HG02938 (cell line): ENCODE measurements at regions not wholly inside any gene's neighbourhood (a gene's known extent, or its start where the extent isn't known, plus 50 kb on each side); places are given as distances from the start of the nearest gene placed in this dataset.

Source experiments
- ATAC-seq: cut with Tn5 transposase; IDR thresholded peaks from one replicate; pipeline ENCODE4 v1.9.1; 2021; ENCODE audit warnings: mild to moderate bottlenecking, moderate library complexity; ENCODE audit not compliant: unreplicated experiment

DNA sequence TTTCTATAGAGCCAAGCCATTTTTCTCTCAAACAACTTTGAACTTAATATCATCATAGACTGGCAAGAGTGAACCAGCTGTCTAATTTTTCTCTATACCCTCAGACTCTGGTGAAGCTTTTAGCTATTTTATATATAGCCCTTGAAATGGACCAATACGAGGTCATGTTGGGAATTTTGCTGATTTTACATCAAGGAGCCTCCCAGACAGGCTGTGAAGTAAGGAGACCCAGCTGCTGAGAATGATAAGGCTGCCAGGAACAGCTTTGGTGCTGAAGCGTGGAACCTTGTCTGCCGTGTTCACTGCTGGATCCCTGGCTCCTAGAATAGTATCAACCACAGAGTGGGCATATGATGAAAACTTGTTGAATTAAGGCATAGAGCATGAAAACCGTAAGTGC is 326.2 kb upstream of the NAV3 start:
- no peak for ATAC-seq

- ATAC-seq: no peak
These were observed 330.6 kb upstream of the NAV3 start for GRCh38 chr12:77500089-77500488.

- no peak for ATAC-seq
These were observed 333.0 kb upstream of the NAV3 start for GRCh38 chr12:77497647-77498046.

DNA sequence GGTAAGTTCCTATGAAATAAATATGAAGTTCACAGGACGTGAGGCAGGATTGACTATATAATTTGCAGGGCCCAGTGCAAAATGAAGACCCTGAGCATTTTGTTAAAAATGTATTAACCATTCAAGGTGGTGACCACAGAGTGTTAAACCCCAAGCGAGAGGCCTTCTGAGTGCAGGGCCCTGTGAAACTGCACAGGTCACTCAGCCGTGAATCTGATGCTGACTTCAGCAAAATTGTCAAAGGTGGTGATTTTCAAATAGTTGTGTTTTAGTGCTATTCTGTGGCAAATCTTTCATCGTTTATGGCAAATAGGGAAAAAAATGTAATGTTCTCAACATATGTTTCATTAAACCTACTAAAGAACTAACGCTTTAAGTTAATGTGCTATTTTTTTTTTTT is 334.0 kb upstream of the NAV3 start:
- no peak for ATAC-seq

DNA sequence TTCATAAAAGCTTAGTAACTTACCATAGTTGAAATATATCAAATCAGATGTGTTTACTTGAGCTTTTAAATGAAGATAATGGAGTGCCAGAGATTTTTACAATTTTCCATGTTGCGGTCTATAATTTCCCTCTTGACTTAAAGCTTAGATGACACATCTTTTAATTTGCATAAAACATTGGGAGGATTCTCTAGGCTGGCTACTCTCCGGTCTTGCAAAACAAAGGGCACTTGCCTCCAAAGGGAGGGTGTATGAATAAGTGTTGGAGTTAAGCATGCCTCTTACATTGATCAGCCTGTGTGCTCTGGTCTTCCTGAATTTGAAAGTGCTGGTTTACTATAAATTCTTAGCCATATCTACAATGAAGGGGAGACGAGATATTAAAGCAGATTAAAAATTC is 336.4 kb upstream of the NAV3 start:
- no peak for ATAC-seq

DNA sequence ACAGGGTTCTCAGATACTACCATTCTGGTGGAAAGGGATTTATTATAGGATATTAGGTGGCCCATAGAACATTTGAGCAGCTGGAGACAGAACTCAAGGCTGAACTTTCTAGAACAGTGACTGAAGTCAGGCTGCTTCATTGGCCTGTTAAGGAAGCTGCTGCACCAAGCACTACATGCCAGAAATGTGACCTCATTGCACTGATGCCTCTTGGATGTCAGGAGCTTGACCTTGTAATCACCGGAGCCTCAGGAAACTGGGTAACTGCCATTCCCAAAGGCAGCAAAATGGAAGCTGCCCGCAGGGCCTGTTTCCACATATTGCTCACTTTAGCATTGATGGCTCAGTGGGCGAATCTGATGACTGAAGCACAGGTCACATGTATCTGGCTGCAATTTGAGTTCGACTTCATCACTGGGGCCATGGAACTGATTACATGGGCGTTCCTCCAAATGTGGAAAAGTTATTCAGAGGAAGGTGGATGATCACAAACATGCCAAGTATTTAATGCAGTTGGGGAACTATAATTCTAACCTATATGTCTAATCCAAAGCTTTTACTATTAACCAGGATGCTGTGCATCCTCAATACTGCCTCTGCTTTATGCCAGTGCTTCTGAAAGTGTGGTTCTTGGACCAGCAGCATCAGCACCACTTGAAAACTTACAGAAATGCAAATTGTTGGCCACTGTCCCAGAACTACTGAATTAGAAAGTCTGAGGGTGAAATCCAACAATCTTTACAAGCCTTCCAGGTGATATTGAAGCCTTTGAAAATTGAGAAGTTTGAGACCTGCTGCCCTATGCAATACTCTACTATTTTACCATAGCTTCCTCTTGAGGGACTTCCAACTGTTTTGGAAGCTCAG is 337.2 kb upstream of the NAV3 start:
- ATAC-seq: no peak

- no peak for ATAC-seq
These were observed 338.2 kb upstream of the NAV3 start for GRCh38 chr12:77492536-77492935.

- ATAC-seq: no peak
These were observed 341.2 kb upstream of the NAV3 start for GRCh38 chr12:77489331-77489970.

DNA sequence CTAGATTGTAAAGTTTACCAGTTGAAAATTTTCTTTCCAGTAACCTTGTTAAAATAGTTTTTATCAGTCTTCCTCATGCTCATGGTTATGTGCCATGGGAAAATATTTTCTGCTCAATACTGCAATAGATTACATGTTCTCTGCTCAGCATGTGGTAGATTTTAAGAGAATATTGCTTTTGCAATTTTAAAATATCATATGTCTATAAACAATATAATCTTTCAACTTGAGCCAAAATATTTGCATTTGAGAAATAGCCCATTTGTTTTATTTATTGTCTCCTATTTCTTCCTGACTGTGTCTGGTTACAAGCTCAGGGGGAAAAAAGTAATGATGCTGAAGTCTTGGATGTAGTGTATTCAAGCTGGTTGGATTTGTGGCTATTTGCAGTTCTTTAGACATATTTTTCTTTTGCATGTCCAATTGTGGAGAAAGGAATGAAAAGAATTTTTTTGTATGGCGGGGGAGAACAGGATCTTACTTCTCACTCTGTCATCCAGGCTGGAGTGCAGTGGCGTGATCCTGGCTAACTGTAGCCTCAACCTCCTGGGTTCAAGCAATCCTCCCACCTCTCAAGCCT is 342.6 kb upstream of the NAV3 start:
- no peak for ATAC-seq

DNA sequence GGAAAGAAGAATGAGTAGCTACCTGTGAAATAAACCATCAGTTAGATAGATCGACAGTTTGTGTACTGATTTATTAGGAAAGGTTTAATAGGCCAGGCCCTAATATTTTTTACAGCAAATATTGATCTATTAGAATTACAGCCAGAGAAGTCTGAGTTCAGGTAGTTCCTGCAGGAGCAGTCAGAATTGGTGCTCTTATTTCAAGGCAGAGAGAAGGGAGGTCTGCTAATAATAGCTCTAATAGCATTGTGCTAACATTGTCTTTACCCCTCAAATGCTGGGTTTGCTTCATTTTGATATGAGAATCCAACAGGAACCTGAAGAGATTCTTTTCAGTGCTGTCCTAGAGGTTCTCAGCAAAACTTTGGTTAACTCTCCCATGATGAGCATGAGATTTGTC is 343.8 kb upstream of the NAV3 start:
- no peak for ATAC-seq

- no peak for ATAC-seq
These were observed 344.5 kb upstream of the NAV3 start for GRCh38 chr12:77485961-77486854.

- no peak for ATAC-seq
These were observed 349.0 kb upstream of the NAV3 start for GRCh38 chr12:77481687-77482086.

GRCh38 chr12:77477907-77478533 is 352.7 kb upstream of the NAV3 start:
- no peak for ATAC-seq

GRCh38 chr12:77471801-77472200 is 358.9 kb upstream of the NAV3 start:
- ATAC-seq: no peak

DNA sequence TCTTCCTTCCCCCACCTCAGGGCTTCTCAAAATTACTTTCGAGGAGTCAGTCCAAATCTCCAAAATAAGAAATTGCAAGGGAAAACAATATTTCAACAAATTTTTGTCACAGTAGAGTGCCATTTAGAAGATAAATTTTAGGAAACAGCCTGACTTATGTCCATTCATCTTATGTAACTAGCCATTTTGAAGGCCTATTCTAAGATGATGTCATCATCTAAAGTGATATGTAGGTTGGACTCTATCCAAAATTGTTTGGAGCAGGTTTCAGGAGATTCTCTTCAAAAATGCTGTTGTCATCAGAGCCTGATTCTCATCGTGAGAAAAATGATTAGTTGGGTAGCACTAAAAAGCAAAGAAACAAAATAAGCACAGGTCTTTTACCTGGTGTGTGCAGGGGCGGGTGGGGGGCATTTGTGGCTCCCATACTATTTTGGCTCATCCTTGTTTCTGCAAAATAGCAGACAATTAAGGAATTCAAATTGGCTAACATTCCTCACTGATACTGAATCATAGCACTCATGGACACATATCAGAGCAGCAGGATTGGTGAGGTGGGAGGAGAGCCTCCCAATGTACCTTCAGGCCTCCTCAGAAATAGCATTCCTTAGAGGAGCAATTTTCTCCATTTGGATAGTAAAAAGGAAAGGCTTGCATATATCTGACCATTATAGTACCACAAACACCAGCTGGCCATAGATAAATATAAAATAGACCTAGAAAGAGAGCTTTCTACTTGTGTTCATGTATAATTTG is 360.9 kb upstream of the NAV3 start:
- ATAC-seq: no peak

- no peak for ATAC-seq
These were observed 377.3 kb upstream of the E2F7 start for GRCh38 chr12:77442633-77443032.

GRCh38 chr12:77439749-77440148 is 374.4 kb upstream of the E2F7 start:
- ATAC-seq: no peak

GRCh38 chr12:77438644-77439043 is 373.3 kb upstream of the E2F7 start:
- ATAC-seq: no peak

GRCh38 chr12:77437206-77437605 is 371.8 kb upstream of the E2F7 start:
- no peak for ATAC-seq
